Bronchial epithelial cell (primary cell): ENCODE measurements at regions not wholly inside any gene's neighbourhood (a gene's known extent, or its start where the extent isn't known, plus 50 kb on each side); places are given as distances from the start of the nearest gene placed in this dataset.

Source experiments
- DNase-seq: peaks from one replicate; pipeline ENCODE4 v3.0.0-alpha.2; 2010; ENCODE audit warnings: low read depth
- FAIRE-seq: peaks from 2 replicates; lab custom pipeline; 2011; peaks lifted over from hg19 to GRCh38; lab: Jason Lieb, UNC
- H3K27me3 ChIP-seq: 2 replicates; pipeline ENCODE4 v1.5.1; 2011; ENCODE audit warnings: low read length; ENCODE audit not compliant: control insufficient read depth, insufficient read depth
- H3K36me3 ChIP-seq: 2 replicates; pipeline ENCODE4 v1.5.1; 2011; ENCODE audit warnings: low read length; ENCODE audit not compliant: control insufficient read depth, insufficient read depth
- H3K4me3 ChIP-seq: 2 replicates; pipeline ENCODE4 v1.5.1; 2011; ENCODE audit warnings: mild to moderate bottlenecking, low read depth, low read length, control low read depth
- CTCF ChIP-seq: IDR thresholded peaks from 2 replicates; pipeline ENCODE4 v1.5.1; 2011; ENCODE audit warnings: mild to moderate bottlenecking, moderate library complexity, low read length, control low read depth, inconsistent platforms; ENCODE audit not compliant: insufficient read depth, severe bottlenecking

GRCh38 chr6:126107475-126108166, 121.3 kb downstream of the TRMT11 start:
- DNase-seq (no peak), FAIRE-seq (no peak)
- Histone ChIP-seq H3K36me3 (no peaks in the 10 kb centered on the region), H3K27me3 (no peaks in the 10 kb centered on the region), H3K4me3 (no peak overlapping the region)
- no peak for TF ChIP-seq CTCF

GRCh38 chr6:126110512-126111270, 124.4 kb downstream of the TRMT11 start:
- Histone ChIP-seq H3K4me3 (no peak overlapping the region), H3K27me3 (no peaks in the 10 kb centered on the region), H3K36me3 (no peaks in the 10 kb centered on the region)
- TF ChIP-seq CTCF, result no peak
- DNase-seq (no peak), FAIRE-seq (no peak)

GRCh38 chr6:126111327-126111726, 125.0 kb downstream of the TRMT11 start:
- FAIRE-seq (no peak), DNase-seq (no peak)
- no peak for TF ChIP-seq CTCF
- H3K36me3 ChIP-seq, result no peaks in the 10 kb centered on the region
- H3K27me3 ChIP-seq, result no peaks in the 10 kb centered on the region
- no peak overlapping the region for H3K4me3 ChIP-seq

- no peak for FAIRE-seq
- H3K27me3 ChIP-seq, result no peaks in the 10 kb centered on the region
- TF ChIP-seq CTCF, result no peak
- H3K36me3 ChIP-seq, result no peaks in the 10 kb centered on the region
- peak; percentile 73 for DNase-seq
- no peak overlapping the region for H3K4me3 ChIP-seq
These were observed 125.9 kb downstream of the TRMT11 start for GRCh38 chr6:126112171-126112632.

GRCh38 chr6:126113261-126113660, 126.9 kb downstream of the TRMT11 start:
- DNase-seq (peak; percentile 19), FAIRE-seq (no peak)
- no peaks in the 10 kb centered on the region for H3K27me3 ChIP-seq
- TF ChIP-seq CTCF, result no peak
- no peaks in the 10 kb centered on the region for H3K36me3 ChIP-seq
- H3K4me3 ChIP-seq, result no peak overlapping the region

- DNase-seq, result no peak
- no peaks in the 10 kb centered on the region for H3K36me3 ChIP-seq
- no peak for FAIRE-seq
These were observed 130.9 kb downstream of the TRMT11 start for GRCh38 chr6:126117251-126117650.

More at GRCh38 chr6:126117251-126117650, 130.9 kb downstream of the TRMT11 start:
- Histone ChIP-seq H3K4me3 (no peak overlapping the region), H3K27me3 (no peaks in the 10 kb centered on the region)
- TF ChIP-seq CTCF, result no peak
